IMR-90 (cell line): ENCODE measurements at regions not wholly inside any gene's neighbourhood (a gene's known extent, or its start where the extent isn't known, plus 50 kb on each side); places are given as distances from the start of the nearest gene placed in this dataset.

Source experiments
- ATAC-seq: fragments of 200-7000 bp; cut with Tn5 transposase; 2 replicates; pipeline ENCODE4 v1.9.1; 2020; ENCODE audit warnings: low read depth, mild to moderate bottlenecking, moderate library complexity
- BruUV-seq: library from RNA; stranded (reverse); fragments of 400-500 nt; replicated peaks from 2 replicates; lab custom pipeline; 2021; lab: Mats Ljungman, UMichigan
- CTCF ChIA-PET: fragments of 300-600 bp; formaldehyde crosslinking; extraction: SDS; loops from one replicate; lab custom pipeline; 2021; ENCODE audit warnings: antibody characterized with exemption; lab: Yijun Ruan, JAX
- POLR2A ChIA-PET: fragments of 300-600 bp; sonication (Branson Sonifier 250); formaldehyde crosslinking; loops from one replicate; lab custom pipeline; 2022; ENCODE audit warnings: antibody characterized with exemption; ENCODE audit not compliant: unreplicated experiment; lab: Charles Lee
- DNase-seq: peaks from one replicate; pipeline ENCODE4 v3.0.0; 2013
- H2AFZ ChIP-seq: replicated peaks from 2 replicates; pipeline ENCODE3; 2013; ENCODE audit warnings: low read length, mild to moderate bottlenecking; ENCODE audit not compliant: poor library complexity
- H2AK5ac ChIP-seq: 2 replicates; pipeline ENCODE4 v1.6.1; 2013; ENCODE audit warnings: low read depth, low read length, inconsistent platforms
- H2AK9ac ChIP-seq: replicated peaks from 2 replicates; pipeline ENCODE3; 2013; ENCODE audit warnings: mild to moderate bottlenecking, low read depth, low read length, moderate library complexity; ENCODE audit not compliant: poor library complexity
- H2BK120ac ChIP-seq: 2 replicates; pipeline ENCODE4 v1.6.1; 2013; ENCODE audit warnings: low read depth, low read length, inconsistent platforms
- H2BK15ac ChIP-seq: 3 replicates; pipeline ENCODE4 v1.6.1; 2013; ENCODE audit warnings: low read depth, low read length, inconsistent platforms
- H2BK20ac ChIP-seq: 2 replicates; pipeline ENCODE4 v1.6.1; 2013; ENCODE audit warnings: low read depth, mild to moderate bottlenecking, inconsistent platforms, low read length, moderate library complexity
- H2BK5ac ChIP-seq: 2 replicates; pipeline ENCODE4 v1.6.1; 2013; ENCODE audit warnings: mild to moderate bottlenecking, low read depth, low read length, inconsistent platforms; ENCODE audit not compliant: poor library complexity, severe bottlenecking
- H3K14ac ChIP-seq: replicated peaks from 2 replicates; pipeline ENCODE4 v1.6.1; 2013; ENCODE audit warnings: low read depth, low read length, inconsistent platforms
- H3K18ac ChIP-seq: 2 replicates; pipeline ENCODE4 v1.6.1; 2013; ENCODE audit warnings: low read depth, low read length, control low read depth
- H3K23ac ChIP-seq: 2 replicates; pipeline ENCODE4 v1.6.1; 2013; ENCODE audit warnings: low read depth, low read length, inconsistent platforms
- H3K27ac ChIP-seq: 2 replicates; pipeline ENCODE4 v1.5.1; 2013; ENCODE audit warnings: mild to moderate bottlenecking, control low read depth, low read length; ENCODE audit not compliant: insufficient read depth
- H3K27me3 ChIP-seq: 2 replicates; pipeline ENCODE4 v1.6.1; 2013; ENCODE audit warnings: low read length; ENCODE audit not compliant: control insufficient read depth, insufficient read depth
- H3K36me3 ChIP-seq: 2 replicates; pipeline ENCODE4 v1.6.1; 2013; ENCODE audit warnings: low read length, mixed read lengths; ENCODE audit not compliant: control insufficient read depth, insufficient read depth
- H3K4ac ChIP-seq: 2 replicates; pipeline ENCODE4 v1.6.1; 2013; ENCODE audit warnings: low read depth, low read length, inconsistent platforms
- H3K4me1 ChIP-seq: 2 replicates; pipeline ENCODE4 v1.6.1; 2013; ENCODE audit warnings: low read length, mixed read lengths; ENCODE audit not compliant: control insufficient read depth, insufficient read depth
- H3K4me2 ChIP-seq: 2 replicates; pipeline ENCODE4 v1.6.1; 2013; ENCODE audit warnings: low read depth, mild to moderate bottlenecking, control low read depth, low read length, moderate library complexity
- H3K4me3 ChIP-seq: 2 replicates; pipeline ENCODE4 v1.5.1; 2013; ENCODE audit warnings: low read depth, mild to moderate bottlenecking, control low read depth, low read length, moderate library complexity; ENCODE audit not compliant: insufficient read depth
- H3K56ac ChIP-seq: 2 replicates; pipeline ENCODE4 v1.6.1; 2013; ENCODE audit warnings: low read length, inconsistent platforms; ENCODE audit not compliant: insufficient read depth; ENCODE audit errors: extremely low read depth
- H3K79me1 ChIP-seq, 2 experiments: 2 replicates each; pipeline ENCODE4 v1.6.1; 2013; ENCODE audit warnings: low read length in 2 of 2, inconsistent platforms in 1 of 2, low read depth in 1 of 2
- H3K9ac ChIP-seq: 2 replicates; pipeline ENCODE4 v1.6.1; 2013; ENCODE audit warnings: low read depth, low read length, control low read depth
- H3K9me1 ChIP-seq: 2 replicates; pipeline ENCODE4 v1.6.1; 2013; ENCODE audit warnings: low read length, inconsistent platforms; ENCODE audit not compliant: insufficient read depth
- H3K9me3 ChIP-seq: 2 replicates; pipeline ENCODE4 v1.6.1; 2013; ENCODE audit warnings: low read length; ENCODE audit not compliant: control insufficient read depth, insufficient read depth
- H4K20me1 ChIP-seq: 2 replicates; pipeline ENCODE4 v1.6.1; 2013; ENCODE audit warnings: low read length, inconsistent platforms; ENCODE audit not compliant: insufficient read depth
- H4K5ac ChIP-seq: 2 replicates; pipeline ENCODE4 v1.6.1; 2013; ENCODE audit warnings: mild to moderate bottlenecking, low read depth, low read length, control low read depth
- H4K8ac ChIP-seq, 2 experiments: 2 replicates each; pipeline ENCODE4 v1.6.1; 2013; ENCODE audit warnings: low read depth in 2 of 2, low read length in 2 of 2, control low read depth in 1 of 2, inconsistent platforms in 1 of 2
- H4K91ac ChIP-seq: 2 replicates; pipeline ENCODE4 v1.6.1; 2013; ENCODE audit warnings: low read depth, low read length, inconsistent platforms; ENCODE audit not compliant: insufficient read depth
- BHLHE40 ChIP-seq: fragments of 150-350 bp; IDR thresholded peaks from 2 replicates; pipeline ENCODE4 v1.6.1; 2016; ENCODE audit warnings: mild to moderate bottlenecking, low read depth, low read length
- CEBPB ChIP-seq: IDR thresholded peaks from 2 replicates; pipeline ENCODE4 v1.6.1; 2012; ENCODE audit warnings: low read depth, low read length, improper control_type of control experiment
- CHD1 ChIP-seq: IDR thresholded peaks from 2 replicates; pipeline ENCODE4 v1.6.1; 2012; ENCODE audit warnings: low read depth, low read length, improper control_type of control experiment
- FOS ChIP-seq: fragments of 150-350 bp; IDR thresholded peaks from 2 replicates; pipeline ENCODE4 v1.6.1; 2016; ENCODE audit warnings: low read depth, low read length
- MAFK ChIP-seq: IDR thresholded peaks from 2 replicates; pipeline ENCODE4 v1.6.1; 2012; ENCODE audit warnings: low read depth, low read length, improper control_type of control experiment
- MAZ ChIP-seq: IDR thresholded peaks from 2 replicates; pipeline ENCODE4 v1.6.1; 2012; ENCODE audit warnings: low read depth, mild to moderate bottlenecking, low read length, improper control_type of control experiment, moderate library complexity, borderline replicate concordance
- NFE2L2 ChIP-seq: fragments of 150-350 bp; IDR thresholded peaks from 2 replicates; pipeline ENCODE4 v1.6.1; 2016; ENCODE audit warnings: low read depth, mild to moderate bottlenecking, low read length
- POLR2A ChIP-seq: IDR thresholded peaks from 2 replicates; pipeline ENCODE4 v1.6.1; 2012; ENCODE audit warnings: mild to moderate bottlenecking, low read depth, low read length
- RAD21 ChIP-seq: IDR thresholded peaks from 2 replicates; pipeline ENCODE4 v1.6.1; 2012; ENCODE audit warnings: low read length, improper control_type of control experiment
- dilution Hi-C: fragments of 300-500 bp; cut with HindIII; formaldehyde crosslinking; loops from one replicate; pipeline ENCODE4 v1.14.3; 2018; ENCODE audit warnings: low sequenced_read_pairs; ENCODE audit not compliant: unreplicated experiment
- in situ Hi-C: fragments of 300-500 bp; cut with MboI; formaldehyde crosslinking; loops from 3 replicates; pipeline ENCODE4 v1.14.3; 2019; ENCODE audit warnings: low sequenced_read_pairs, inconsistent platforms, mixed read lengths
- intact Hi-C: fragments of 100-400 bp; cut with micrococcal nuclease; formaldehyde crosslinking; loops from 2 replicates; pipeline ENCODE4 v1.10.0; 2022
- TF ChIP-seq, protein P1 (sequence below): fragments of 150-350 bp; IDR thresholded peaks from 2 replicates; pipeline ENCODE4 v1.6.1; 2016; ENCODE audit warnings: low read depth, mild to moderate bottlenecking, low read length, moderate library complexity, borderline replicate concordance
- TF ChIP-seq, protein P2 (sequence below): fragments of 150-350 bp; IDR thresholded peaks from 2 replicates; pipeline ENCODE4 v1.6.1; 2017; ENCODE audit warnings: mild to moderate bottlenecking, antibody characterized with exemption, low read length, low read depth

DNA sequence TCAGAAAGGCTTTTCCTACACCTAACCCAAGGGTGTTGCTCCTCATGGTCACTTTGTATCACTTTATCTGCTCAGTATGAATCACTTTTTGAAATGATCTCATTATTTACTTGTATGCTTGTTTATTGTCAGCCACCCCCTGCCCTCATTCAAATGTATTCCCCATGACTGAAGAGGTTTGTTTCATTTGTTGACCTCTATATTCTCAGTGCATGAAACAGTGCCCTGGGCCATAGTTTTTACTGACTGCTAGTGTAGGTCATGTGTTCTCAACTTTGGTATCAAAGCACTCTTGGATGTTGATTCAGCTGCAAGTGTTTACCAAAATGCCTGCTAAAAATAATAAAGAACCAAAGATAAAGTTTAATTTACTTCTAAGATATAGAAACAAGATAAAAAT lies 381.7 kb upstream of the ARPP21 start:
- ATAC-seq (no peak), DNase-seq (no peak)
- Histone ChIP-seq H2BK20ac (no peak overlapping the region), H2AK9ac (no peak overlapping the region), H3K23ac (no peak overlapping the region), H2BK15ac (no peak overlapping the region), H4K20me1 (no peaks in the 10 kb centered on the region), H3K9ac (no peak overlapping the region), H3K18ac (no peak overlapping the region), H3K27me3 (no peaks in the 10 kb centered on the region), H3K4ac (no peak overlapping the region), H3K14ac (no peak overlapping the region), H4K91ac (no peak overlapping the region), H3K4me3 (no peak overlapping the region), H3K9me1 (no peaks in the 10 kb centered on the region), H3K27ac (no peak overlapping the region), H2AFZ (no peak overlapping the region), H2BK120ac (no peak overlapping the region), H3K56ac (no peak overlapping the region), H3K79me1 (no peaks in the 10 kb centered on the region), H3K9me3 (0 out of 2 replicates have a peak, but pooled peaks cover 5% of the 10 kb centered on the region), H4K8ac (no peak overlapping the region), H3K36me3 (no peaks in the 10 kb centered on the region), H2BK5ac (no peak overlapping the region), H4K5ac (no peak overlapping the region), H2AK5ac (no peak overlapping the region), H3K4me2 (no peak overlapping the region), H3K4me1 (no peaks in the 10 kb centered on the region)
- in situ Hi-C loops (no loop called here), dilution Hi-C loops (no loop called here), intact Hi-C loops (no loop called here)
- BruUV-seq, result no TSS peak
- CTCF ChIA-PET, result no interaction called here
- POLR2A ChIA-PET, result no interaction called here
- TF ChIP-seq, protein P1, sequence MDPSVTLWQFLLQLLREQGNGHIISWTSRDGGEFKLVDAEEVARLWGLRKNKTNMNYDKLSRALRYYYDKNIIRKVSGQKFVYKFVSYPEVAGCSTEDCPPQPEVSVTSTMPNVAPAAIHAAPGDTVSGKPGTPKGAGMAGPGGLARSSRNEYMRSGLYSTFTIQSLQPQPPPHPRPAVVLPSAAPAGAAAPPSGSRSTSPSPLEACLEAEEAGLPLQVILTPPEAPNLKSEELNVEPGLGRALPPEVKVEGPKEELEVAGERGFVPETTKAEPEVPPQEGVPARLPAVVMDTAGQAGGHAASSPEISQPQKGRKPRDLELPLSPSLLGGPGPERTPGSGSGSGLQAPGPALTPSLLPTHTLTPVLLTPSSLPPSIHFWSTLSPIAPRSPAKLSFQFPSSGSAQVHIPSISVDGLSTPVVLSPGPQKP, result no peak
- no peak for TF ChIP-seq MAZ
- no peak for TF ChIP-seq CHD1
- no peak for TF ChIP-seq MAFK
- TF ChIP-seq BHLHE40, result no peak
- TF ChIP-seq, protein P2, sequence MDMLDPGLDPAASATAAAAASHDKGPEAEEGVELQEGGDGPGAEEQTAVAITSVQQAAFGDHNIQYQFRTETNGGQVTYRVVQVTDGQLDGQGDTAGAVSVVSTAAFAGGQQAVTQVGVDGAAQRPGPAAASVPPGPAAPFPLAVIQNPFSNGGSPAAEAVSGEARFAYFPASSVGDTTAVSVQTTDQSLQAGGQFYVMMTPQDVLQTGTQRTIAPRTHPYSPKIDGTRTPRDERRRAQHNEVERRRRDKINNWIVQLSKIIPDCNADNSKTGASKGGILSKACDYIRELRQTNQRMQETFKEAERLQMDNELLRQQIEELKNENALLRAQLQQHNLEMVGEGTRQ, result no peak
- TF ChIP-seq NFE2L2, result no peak
- TF ChIP-seq RAD21, result no peak
- TF ChIP-seq CEBPB, result no peak
- no peak for TF ChIP-seq FOS
- no peak for TF ChIP-seq POLR2A
